Lower leg skin (tissue), 3 donors: ENCODE measurements at regions not wholly inside any gene's neighbourhood (a gene's known extent, or its start where the extent isn't known, plus 50 kb on each side); places are given as distances from the start of the nearest gene placed in this dataset.

ENCODE experiments used
- POLR2A ChIP-seq, 2 donors: fragments of 450-650 bp; IDR thresholded peaks; one replicate each; pipeline ENCODE4 v1.6.1; 2016 to 2017; ENCODE audit warnings: antibody characterized with exemption in 2 of 2, mild to moderate bottlenecking in 1 of 2, moderate library complexity in 1 of 2
- TF ChIP-seq, protein P1 (sequence below), 3 donors: fragments of 450-650 bp; IDR thresholded peaks; one replicate each; pipeline ENCODE4 v1.5.1; 2016; ENCODE audit warnings: antibody characterized with exemption in 3 of 3, mild to moderate bottlenecking in 3 of 3, moderate library complexity in 2 of 3

DNA sequence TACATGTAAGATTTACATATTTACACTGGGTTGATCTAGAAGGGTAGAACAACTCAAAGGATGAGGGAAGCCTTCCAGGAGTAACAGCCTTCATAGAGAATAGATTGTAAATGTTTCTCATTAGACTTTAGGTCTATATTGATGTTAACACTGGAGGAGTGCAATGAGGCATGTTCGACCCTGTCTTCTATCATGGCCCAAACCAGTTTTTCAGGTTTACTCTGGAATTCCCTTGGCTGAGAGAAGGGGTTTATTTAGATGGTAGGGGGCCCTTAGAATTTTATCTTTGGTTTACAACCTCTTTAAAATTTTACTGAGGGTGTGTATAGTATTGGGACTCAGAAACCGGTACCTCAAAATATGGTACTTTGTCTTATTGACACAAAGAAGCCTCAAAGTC is 634.9 kb upstream of the PIK3C3 start:
- no peak for TF ChIP-seq POLR2A (IDR thresholded peaks at IDR 0.05)
- TF ChIP-seq, protein P1, sequence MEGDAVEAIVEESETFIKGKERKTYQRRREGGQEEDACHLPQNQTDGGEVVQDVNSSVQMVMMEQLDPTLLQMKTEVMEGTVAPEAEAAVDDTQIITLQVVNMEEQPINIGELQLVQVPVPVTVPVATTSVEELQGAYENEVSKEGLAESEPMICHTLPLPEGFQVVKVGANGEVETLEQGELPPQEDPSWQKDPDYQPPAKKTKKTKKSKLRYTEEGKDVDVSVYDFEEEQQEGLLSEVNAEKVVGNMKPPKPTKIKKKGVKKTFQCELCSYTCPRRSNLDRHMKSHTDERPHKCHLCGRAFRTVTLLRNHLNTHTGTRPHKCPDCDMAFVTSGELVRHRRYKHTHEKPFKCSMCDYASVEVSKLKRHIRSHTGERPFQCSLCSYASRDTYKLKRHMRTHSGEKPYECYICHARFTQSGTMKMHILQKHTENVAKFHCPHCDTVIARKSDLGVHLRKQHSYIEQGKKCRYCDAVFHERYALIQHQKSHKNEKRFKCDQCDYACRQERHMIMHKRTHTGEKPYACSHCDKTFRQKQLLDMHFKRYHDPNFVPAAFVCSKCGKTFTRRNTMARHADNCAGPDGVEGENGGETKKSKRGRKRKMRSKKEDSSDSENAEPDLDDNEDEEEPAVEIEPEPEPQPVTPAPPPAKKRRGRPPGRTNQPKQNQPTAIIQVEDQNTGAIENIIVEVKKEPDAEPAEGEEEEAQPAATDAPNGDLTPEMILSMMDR (IDR thresholded peaks at IDR 0.05) = no peak
